Upper lobe of left lung (tissue), 4 donors: ENCODE measurements at regions not wholly inside any gene's neighbourhood (a gene's known extent, or its start where the extent isn't known, plus 50 kb on each side); places are given as distances from the start of the nearest gene placed in this dataset.

Experiments
- CTCF ChIP-seq, 6 experiments: fragments of 450-650 bp in 4 of 6; fragments of 200-600 bp in 2 of 6; sonication (generic) in 2 of 6; IDR thresholded peaks; one replicate each; pipeline ENCODE4 v1.5.1; 2016 to 2019; ENCODE audit warnings: antibody characterized with exemption in 6 of 6
- POLR2AphosphoS5 ChIP-seq, 2 donors: sonication (generic); formaldehyde crosslinking; IDR thresholded peaks; one replicate each; pipeline ENCODE4 v1.5.1; 2017; ENCODE audit warnings: antibody characterized with exemption in 2 of 2

DNA sequence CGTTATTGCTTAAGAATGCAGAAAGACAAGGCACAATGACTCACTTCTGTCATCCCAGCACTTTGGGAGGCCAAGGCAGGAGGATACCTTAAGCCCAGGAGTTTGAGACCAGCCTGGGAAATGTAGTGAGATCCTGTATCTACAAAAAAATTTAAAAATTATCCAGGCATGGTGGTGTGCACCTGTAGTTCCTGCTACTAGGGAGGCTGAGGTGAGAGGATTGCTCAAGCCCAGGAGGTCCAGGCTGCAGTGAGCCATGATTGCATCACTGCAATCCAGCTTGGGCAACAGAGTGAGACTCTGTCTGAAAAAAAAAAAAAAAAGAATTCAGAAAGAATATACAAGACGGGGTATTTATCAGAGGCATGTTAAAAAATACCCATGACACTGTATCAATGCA is 182.0 kb upstream of the SPOPL start:
- TF ChIP-seq POLR2AphosphoS5 (IDR thresholded peaks at IDR 0.05) (no peak), CTCF (IDR thresholded peaks at IDR 0.05) (no peak)
